Activated CD4-positive, alpha-beta memory T cell treated with anti-CD3 and anti-CD28 coated beads for 36 hours (primary cell): ENCODE measurements at regions not wholly inside any gene's neighbourhood (a gene's known extent, or its start where the extent isn't known, plus 50 kb on each side); places are given as distances from the start of the nearest gene placed in this dataset.

Source experiments
- CTCF ChIA-PET: fragments of 350-600 bp; sonication (Branson Sonifier 250); formaldehyde crosslinking; loops from one replicate; lab custom pipeline; 2021; ENCODE audit warnings: antibody characterized with exemption, inconsistent platforms; lab: Charles Lee
- POLR2A ChIA-PET: fragments of 350-600 bp; sonication (Branson Sonifier 250); formaldehyde crosslinking; loops from one replicate; lab custom pipeline; 2021; ENCODE audit warnings: antibody characterized with exemption; lab: Charles Lee
- DNase-seq: peaks from one replicate; pipeline ENCODE4 v3.0.0-alpha.2; 2020
- H3K27ac Mint-ChIP-seq: one replicate; pipeline ENCODE4 v1.8.0; 2021; ENCODE audit warnings: mixed read lengths
- H3K27me3 Mint-ChIP-seq: one replicate; pipeline ENCODE4 v1.8.0; 2021; ENCODE audit warnings: mixed read lengths
- H3K36me3 Mint-ChIP-seq: one replicate; pipeline ENCODE4 v1.8.0; 2021; ENCODE audit warnings: mixed read lengths
- H3K4me1 Mint-ChIP-seq: one replicate; pipeline ENCODE4 v1.8.0; 2021; ENCODE audit warnings: low read depth, mixed read lengths
- H3K4me3 Mint-ChIP-seq: one replicate; pipeline ENCODE4 v1.8.0; 2021; ENCODE audit warnings: mild to moderate bottlenecking, mixed read lengths
- H3K9me3 Mint-ChIP-seq: one replicate; pipeline ENCODE4 v1.8.0; 2021; ENCODE audit warnings: mixed read lengths
- intact Hi-C: fragments of 100-400 bp; cut with micrococcal nuclease; formaldehyde crosslinking; loops from one replicate; pipeline ENCODE4 v1.15.1; 2023

- no peak for DNase-seq
- H3K36me3 Mint-ChIP-seq = no peaks in the 10 kb centered on the region
- no peaks in the 10 kb centered on the region for H3K27me3 Mint-ChIP-seq
- intact Hi-C loops = no loop called here
- no peak overlapping the region for H3K27ac Mint-ChIP-seq
- no peaks in the 10 kb centered on the region for H3K9me3 Mint-ChIP-seq
- POLR2A ChIA-PET = no interaction called here
- H3K4me3 Mint-ChIP-seq = no peak overlapping the region
- H3K4me1 Mint-ChIP-seq = no peaks in the 10 kb centered on the region
- CTCF ChIA-PET = no interaction called here
These were observed 332.4 kb upstream of the ZNF507 start for GRCh38 chr19:32012886-32013631.

GRCh38 chr19:32017176-32017953 is 328.0 kb upstream of the ZNF507 start:
- Mint-ChIP-seq H3K4me3 (no peak overlapping the region), H3K9me3 (peaks cover 6% of the 10 kb centered on the region), H3K4me1 (no peaks in the 10 kb centered on the region), H3K27me3 (no peaks in the 10 kb centered on the region), H3K27ac (no peak overlapping the region), H3K36me3 (no peaks in the 10 kb centered on the region)
- intact Hi-C loops = no loop called here
- ChIA-PET POLR2A (no interaction called here), CTCF (no interaction called here)
- DNase-seq = no peak

GRCh38 chr19:32018014-32018413 is 327.4 kb upstream of the ZNF507 start:
- Mint-ChIP-seq H3K27me3 (no peaks in the 10 kb centered on the region), H3K4me1 (no peaks in the 10 kb centered on the region), H3K4me3 (no peak overlapping the region), H3K36me3 (no peaks in the 10 kb centered on the region), H3K27ac (no peak overlapping the region), H3K9me3 (peaks cover 6% of the 10 kb centered on the region)
- no peak for DNase-seq
- intact Hi-C loops = no loop called here
- POLR2A ChIA-PET = no interaction called here
- CTCF ChIA-PET = no interaction called here

GRCh38 chr19:32020538-32020937 is 324.9 kb upstream of the ZNF507 start:
- H3K4me3 Mint-ChIP-seq = no peak overlapping the region
- H3K36me3 Mint-ChIP-seq = no peaks in the 10 kb centered on the region
- intact Hi-C loops = no loop called here
- H3K27me3 Mint-ChIP-seq = no peaks in the 10 kb centered on the region
- POLR2A ChIA-PET = no interaction called here
- DNase-seq = no peak
- no peaks in the 10 kb centered on the region for H3K4me1 Mint-ChIP-seq
- CTCF ChIA-PET = no interaction called here
- H3K9me3 Mint-ChIP-seq = peaks cover 8% of the 10 kb centered on the region
- no peak overlapping the region for H3K27ac Mint-ChIP-seq

- H3K27me3 Mint-ChIP-seq = no peaks in the 10 kb centered on the region
- no peak overlapping the region for H3K4me3 Mint-ChIP-seq
- ChIA-PET POLR2A (no interaction called here), CTCF (no interaction called here)
- no peak overlapping the region for H3K27ac Mint-ChIP-seq
- no peaks in the 10 kb centered on the region for H3K4me1 Mint-ChIP-seq
- no peak for DNase-seq
- no peaks in the 10 kb centered on the region for H3K36me3 Mint-ChIP-seq
- intact Hi-C loops = no loop called here
- peaks cover 8% of the 10 kb centered on the region for H3K9me3 Mint-ChIP-seq
These were observed 323.3 kb upstream of the ZNF507 start for GRCh38 chr19:32022044-32022640.

- intact Hi-C loops = no loop called here
- peaks cover 8% of the 10 kb centered on the region for H3K9me3 Mint-ChIP-seq
- ChIA-PET POLR2A (no interaction called here), CTCF (no interaction called here)
- DNase-seq = no peak
- H3K36me3 Mint-ChIP-seq = no peaks in the 10 kb centered on the region
- H3K27ac Mint-ChIP-seq = no peak overlapping the region
- H3K4me1 Mint-ChIP-seq = no peaks in the 10 kb centered on the region
- H3K4me3 Mint-ChIP-seq = no peak overlapping the region
- H3K27me3 Mint-ChIP-seq = no peaks in the 10 kb centered on the region
These were observed 322.5 kb upstream of the ZNF507 start for GRCh38 chr19:32022731-32023563.

- Mint-ChIP-seq H3K27ac (no peak overlapping the region), H3K27me3 (no peaks in the 10 kb centered on the region), H3K36me3 (no peaks in the 10 kb centered on the region), H3K9me3 (peaks cover 8% of the 10 kb centered on the region), H3K4me3 (no peak overlapping the region), H3K4me1 (no peaks in the 10 kb centered on the region)
- ChIA-PET POLR2A (no interaction called here), CTCF (no interaction called here)
- intact Hi-C loops = no loop called here
- no peak for DNase-seq
These were observed 321.9 kb upstream of the ZNF507 start for GRCh38 chr19:32023564-32023832.

GRCh38 chr19:32029235-32029634 is 316.2 kb upstream of the ZNF507 start:
- Mint-ChIP-seq H3K27ac (no peak overlapping the region), H3K4me3 (no peak overlapping the region), H3K36me3 (no peaks in the 10 kb centered on the region), H3K9me3 (peaks cover 2% of the 10 kb centered on the region), H3K27me3 (peaks cover 3% of the 10 kb centered on the region), H3K4me1 (no peaks in the 10 kb centered on the region)
- POLR2A ChIA-PET = no interaction called here
- CTCF ChIA-PET = no interaction called here
- intact Hi-C loops = no loop called here
- no peak for DNase-seq

- Mint-ChIP-seq H3K36me3 (no peaks in the 10 kb centered on the region), H3K27me3 (peaks cover 3% of the 10 kb centered on the region), H3K27ac (no peak overlapping the region), H3K4me1 (no peaks in the 10 kb centered on the region), H3K9me3 (no peaks in the 10 kb centered on the region), H3K4me3 (no peak overlapping the region)
- DNase-seq = no peak
- intact Hi-C loops = no loop called here
- CTCF ChIA-PET = no interaction called here
- POLR2A ChIA-PET = no interaction called here
These were observed 312.8 kb upstream of the ZNF507 start for GRCh38 chr19:32032561-32032960.

GRCh38 chr19:32035626-32036025 is 309.8 kb upstream of the ZNF507 start:
- POLR2A ChIA-PET = no interaction called here
- CTCF ChIA-PET = no interaction called here
- Mint-ChIP-seq H3K4me1 (no peaks in the 10 kb centered on the region), H3K36me3 (no peaks in the 10 kb centered on the region), H3K4me3 (no peak overlapping the region), H3K27ac (no peak overlapping the region), H3K27me3 (peaks cover 8% of the 10 kb centered on the region), H3K9me3 (no peaks in the 10 kb centered on the region)
- intact Hi-C loops = no loop called here
- no peak for DNase-seq

- no peak for DNase-seq
- Mint-ChIP-seq H3K36me3 (no peaks in the 10 kb centered on the region), H3K4me3 (no peak overlapping the region), H3K4me1 (no peaks in the 10 kb centered on the region), H3K27me3 (peaks cover 10% of the 10 kb centered on the region), H3K27ac (no peak overlapping the region), H3K9me3 (no peaks in the 10 kb centered on the region)
- intact Hi-C loops = no loop called here
- POLR2A ChIA-PET = no interaction called here
- CTCF ChIA-PET = no interaction called here
These were observed 307.1 kb upstream of the ZNF507 start for GRCh38 chr19:32038021-32038920.
